GM12878 (cell line): ENCODE measurements at regions not wholly inside any gene's neighbourhood (a gene's known extent, or its start where the extent isn't known, plus 50 kb on each side); places are given as distances from the start of the nearest gene placed in this dataset.

Source experiments
- CEBPB ChIP-seq, 2 experiments: fragments of 150-350 bp in 1 of 2; IDR thresholded peaks; 2 replicates each; pipeline ENCODE4 v1.6.1; 2012 to 2014; ENCODE audit warnings: low read depth in 2 of 2, low read length in 2 of 2, borderline replicate concordance in 1 of 2, inconsistent platforms in 1 of 2
- EZH2 ChIP-seq: IDR thresholded peaks from 2 replicates; pipeline ENCODE4 v1.6.1; 2012; ENCODE audit warnings: low read depth, mild to moderate bottlenecking, control low read depth, inconsistent platforms, low read length, borderline replicate concordance; ENCODE audit not compliant: control insufficient read depth
- FOS ChIP-seq: IDR thresholded peaks from 3 replicates; pipeline ENCODE4 v1.6.1; 2011; ENCODE audit warnings: borderline replicate concordance; ENCODE audit not compliant: insufficient read length; ENCODE audit errors: extremely low read depth
- GABPA ChIP-seq: IDR thresholded peaks from 2 replicates; pipeline ENCODE4 v1.6.1; 2014; ENCODE audit warnings: antibody characterized with exemption, low read depth, mild to moderate bottlenecking, inconsistent platforms
- POLR2AphosphoS5 ChIP-seq: IDR thresholded peaks from 2 replicates; pipeline ENCODE4 v1.6.1; 2011; ENCODE audit warnings: mild to moderate bottlenecking, low read length, inconsistent platforms
- RAD21 ChIP-seq: IDR thresholded peaks from 2 replicates; pipeline ENCODE4 v1.6.1; 2011; ENCODE audit warnings: mild to moderate bottlenecking, low read depth, low read length, moderate library complexity; ENCODE audit not compliant: insufficient read depth
- SP1 ChIP-seq: IDR thresholded peaks from one replicate; pipeline ENCODE4 v1.6.1; 2011; ENCODE audit warnings: low read depth, low read length
- USF2 ChIP-seq: IDR thresholded peaks from 2 replicates; pipeline ENCODE4 v1.6.1; 2011; ENCODE audit warnings: low read depth, low read length, improper control_type of control experiment, borderline replicate concordance
- YY1 ChIP-seq: IDR thresholded peaks from 2 replicates; pipeline ENCODE4 v1.6.1; 2011; ENCODE audit warnings: low read depth, mild to moderate bottlenecking, low read length
- TF ChIP-seq, protein P1 (sequence below), 3 experiments: IDR thresholded peaks in 2 of 3; conservative IDR thresholded peaks in 1 of 3; 2 replicates each; pipeline ENCODE4 v1.5.1; 2011; ENCODE audit warnings: low read depth in 3 of 3, low read length in 3 of 3, mild to moderate bottlenecking in 3 of 3, control low read depth in 2 of 3, moderate library complexity in 2 of 3, inconsistent platforms in 1 of 3, mixed read lengths in 1 of 3; ENCODE audit not compliant: control insufficient read depth in 2 of 3, insufficient read depth in 1 of 3; ENCODE audit errors: extremely low read depth in 1 of 3
- TF ChIP-seq, protein P2 (sequence below): fragments of 450-650 bp; IDR thresholded peaks from 2 replicates; pipeline ENCODE4 v1.6.1; 2017; ENCODE audit warnings: mild to moderate bottlenecking
- TF ChIP-seq, protein P3 (sequence below): IDR thresholded peaks from 2 replicates; pipeline ENCODE4 v1.6.1; 2012; ENCODE audit warnings: mild to moderate bottlenecking, low read depth, low read length

DNA sequence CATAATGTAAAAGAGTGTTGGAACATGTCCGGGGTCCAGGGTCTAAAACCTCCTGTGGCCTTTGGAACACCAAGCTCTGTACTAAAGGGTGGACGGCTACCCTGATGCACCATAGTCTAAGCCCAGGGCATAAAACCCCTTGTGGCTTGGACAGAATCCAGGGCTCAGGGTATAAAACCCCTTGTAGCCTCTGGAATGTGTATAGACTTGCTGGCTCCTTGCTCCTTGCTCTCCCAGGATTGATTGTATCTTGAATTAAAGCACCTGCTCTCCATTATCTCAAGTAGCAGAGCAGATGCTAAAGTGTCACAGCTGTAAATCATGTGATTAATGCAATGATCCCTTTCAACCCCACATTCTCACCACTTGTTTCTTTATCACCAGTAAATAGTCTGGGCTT is 556.5 kb downstream of the LRFN5 start:
- no peak for TF ChIP-seq GABPA
- TF ChIP-seq, protein P1, sequence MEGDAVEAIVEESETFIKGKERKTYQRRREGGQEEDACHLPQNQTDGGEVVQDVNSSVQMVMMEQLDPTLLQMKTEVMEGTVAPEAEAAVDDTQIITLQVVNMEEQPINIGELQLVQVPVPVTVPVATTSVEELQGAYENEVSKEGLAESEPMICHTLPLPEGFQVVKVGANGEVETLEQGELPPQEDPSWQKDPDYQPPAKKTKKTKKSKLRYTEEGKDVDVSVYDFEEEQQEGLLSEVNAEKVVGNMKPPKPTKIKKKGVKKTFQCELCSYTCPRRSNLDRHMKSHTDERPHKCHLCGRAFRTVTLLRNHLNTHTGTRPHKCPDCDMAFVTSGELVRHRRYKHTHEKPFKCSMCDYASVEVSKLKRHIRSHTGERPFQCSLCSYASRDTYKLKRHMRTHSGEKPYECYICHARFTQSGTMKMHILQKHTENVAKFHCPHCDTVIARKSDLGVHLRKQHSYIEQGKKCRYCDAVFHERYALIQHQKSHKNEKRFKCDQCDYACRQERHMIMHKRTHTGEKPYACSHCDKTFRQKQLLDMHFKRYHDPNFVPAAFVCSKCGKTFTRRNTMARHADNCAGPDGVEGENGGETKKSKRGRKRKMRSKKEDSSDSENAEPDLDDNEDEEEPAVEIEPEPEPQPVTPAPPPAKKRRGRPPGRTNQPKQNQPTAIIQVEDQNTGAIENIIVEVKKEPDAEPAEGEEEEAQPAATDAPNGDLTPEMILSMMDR (IDR thresholded peaks at IDR 0.05 in 2 of 3, conservative IDR thresholded peaks at IDR 0.05 in 1 of 3; ENCODE audit: control insufficient read depth in 2 of 3, extremely low read depth in 1 of 3, insufficient read depth in 1 of 3, low read depth in 3 of 3, low read length in 3 of 3): no peak
- no peak for TF ChIP-seq SP1
- TF ChIP-seq, protein P2, sequence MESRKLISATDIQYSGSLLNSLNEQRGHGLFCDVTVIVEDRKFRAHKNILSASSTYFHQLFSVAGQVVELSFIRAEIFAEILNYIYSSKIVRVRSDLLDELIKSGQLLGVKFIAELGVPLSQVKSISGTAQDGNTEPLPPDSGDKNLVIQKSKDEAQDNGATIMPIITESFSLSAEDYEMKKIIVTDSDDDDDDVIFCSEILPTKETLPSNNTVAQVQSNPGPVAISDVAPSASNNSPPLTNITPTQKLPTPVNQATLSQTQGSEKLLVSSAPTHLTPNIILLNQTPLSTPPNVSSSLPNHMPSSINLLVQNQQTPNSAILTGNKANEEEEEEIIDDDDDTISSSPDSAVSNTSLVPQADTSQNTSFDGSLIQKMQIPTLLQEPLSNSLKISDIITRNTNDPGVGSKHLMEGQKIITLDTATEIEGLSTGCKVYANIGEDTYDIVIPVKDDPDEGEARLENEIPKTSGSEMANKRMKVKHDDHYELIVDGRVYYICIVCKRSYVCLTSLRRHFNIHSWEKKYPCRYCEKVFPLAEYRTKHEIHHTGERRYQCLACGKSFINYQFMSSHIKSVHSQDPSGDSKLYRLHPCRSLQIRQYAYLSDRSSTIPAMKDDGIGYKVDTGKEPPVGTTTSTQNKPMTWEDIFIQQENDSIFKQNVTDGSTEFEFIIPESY: no peak
- no peak for TF ChIP-seq YY1
- TF ChIP-seq, protein P3, sequence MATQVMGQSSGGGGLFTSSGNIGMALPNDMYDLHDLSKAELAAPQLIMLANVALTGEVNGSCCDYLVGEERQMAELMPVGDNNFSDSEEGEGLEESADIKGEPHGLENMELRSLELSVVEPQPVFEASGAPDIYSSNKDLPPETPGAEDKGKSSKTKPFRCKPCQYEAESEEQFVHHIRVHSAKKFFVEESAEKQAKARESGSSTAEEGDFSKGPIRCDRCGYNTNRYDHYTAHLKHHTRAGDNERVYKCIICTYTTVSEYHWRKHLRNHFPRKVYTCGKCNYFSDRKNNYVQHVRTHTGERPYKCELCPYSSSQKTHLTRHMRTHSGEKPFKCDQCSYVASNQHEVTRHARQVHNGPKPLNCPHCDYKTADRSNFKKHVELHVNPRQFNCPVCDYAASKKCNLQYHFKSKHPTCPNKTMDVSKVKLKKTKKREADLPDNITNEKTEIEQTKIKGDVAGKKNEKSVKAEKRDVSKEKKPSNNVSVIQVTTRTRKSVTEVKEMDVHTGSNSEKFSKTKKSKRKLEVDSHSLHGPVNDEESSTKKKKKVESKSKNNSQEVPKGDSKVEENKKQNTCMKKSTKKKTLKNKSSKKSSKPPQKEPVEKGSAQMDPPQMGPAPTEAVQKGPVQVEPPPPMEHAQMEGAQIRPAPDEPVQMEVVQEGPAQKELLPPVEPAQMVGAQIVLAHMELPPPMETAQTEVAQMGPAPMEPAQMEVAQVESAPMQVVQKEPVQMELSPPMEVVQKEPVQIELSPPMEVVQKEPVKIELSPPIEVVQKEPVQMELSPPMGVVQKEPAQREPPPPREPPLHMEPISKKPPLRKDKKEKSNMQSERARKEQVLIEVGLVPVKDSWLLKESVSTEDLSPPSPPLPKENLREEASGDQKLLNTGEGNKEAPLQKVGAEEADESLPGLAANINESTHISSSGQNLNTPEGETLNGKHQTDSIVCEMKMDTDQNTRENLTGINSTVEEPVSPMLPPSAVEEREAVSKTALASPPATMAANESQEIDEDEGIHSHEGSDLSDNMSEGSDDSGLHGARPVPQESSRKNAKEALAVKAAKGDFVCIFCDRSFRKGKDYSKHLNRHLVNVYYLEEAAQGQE: no peak
- TF ChIP-seq EZH2: no peak
- no peak for TF ChIP-seq RAD21
- no peak for TF ChIP-seq POLR2AphosphoS5
- TF ChIP-seq FOS: no peak
- no peak for TF ChIP-seq CEBPB (IDR thresholded peaks at IDR 0.05; ENCODE audit: borderline replicate concordance in 1 of 2, low read depth in 2 of 2, low read length in 2 of 2)
- no peak for TF ChIP-seq USF2
